Natural killer cell (primary cell): ENCODE measurements at regions not wholly inside any gene's neighbourhood (a gene's known extent, or its start where the extent isn't known, plus 50 kb on each side); places are given as distances from the start of the nearest gene placed in this dataset.

Source experiments
- ATAC-seq, 3 donors: fragments of 150-1000 bp in 2 of 3; fragments of 200-7000 bp in 1 of 3; cut with Tn5 transposase; 1 replicate in 1 of 3; 2 replicates in 2 of 3; pipeline ENCODE4 v1.10.0; 2021; ENCODE audit warnings: mild to moderate bottlenecking in 2 of 3, moderate library complexity in 2 of 3
- DNase-seq, 2 donors: peaks; one replicate each; pipeline versions ENCODE4 v3.0.0 to v3.0.0-alpha.2; 2013 to 2021; ENCODE audit warnings: mixed read lengths in 1 of 2
- H3K27ac ChIP-seq: one replicate; pipeline ENCODE4 v1.5.1; 2013; ENCODE audit warnings: mild to moderate bottlenecking, low read length
- H3K27me3 ChIP-seq: one replicate; pipeline ENCODE4 v1.6.1; 2013; ENCODE audit warnings: low read length; ENCODE audit not compliant: control insufficient read depth, insufficient read depth
- H3K36me3 ChIP-seq: one replicate; pipeline ENCODE4 v1.6.1; 2013; ENCODE audit warnings: low read length; ENCODE audit not compliant: control insufficient read depth, insufficient read depth
- H3K4me1 ChIP-seq: one replicate; pipeline ENCODE4 v1.6.1; 2013; ENCODE audit warnings: low read length; ENCODE audit not compliant: control insufficient read depth, insufficient read depth
- H3K4me3 ChIP-seq: one replicate; pipeline ENCODE4 v1.5.1; 2013; ENCODE audit warnings: low read length
- H3K9me3 ChIP-seq: one replicate; pipeline ENCODE4 v1.6.1; 2013; ENCODE audit warnings: low read length; ENCODE audit not compliant: control insufficient read depth, insufficient read depth
- H3K27ac Mint-ChIP-seq, 2 donors: one replicate each; pipeline ENCODE4 v1.8.0; 2022; ENCODE audit warnings: mild to moderate bottlenecking in 2 of 2, mixed read lengths in 2 of 2, moderate library complexity in 1 of 2
- H3K27me3 Mint-ChIP-seq, 2 donors: one replicate each; pipeline ENCODE4 v1.8.0; 2022; ENCODE audit warnings: low read depth in 2 of 2, mixed read lengths in 2 of 2
- H3K36me3 Mint-ChIP-seq: one replicate; pipeline ENCODE4 v1.8.0; 2022; ENCODE audit warnings: mixed read lengths
- H3K4me1 Mint-ChIP-seq, 2 donors: one replicate each; pipeline ENCODE4 v1.8.0; 2022; ENCODE audit warnings: mixed read lengths in 2 of 2
- H3K4me3 Mint-ChIP-seq: one replicate; pipeline ENCODE4 v1.8.0; 2022; ENCODE audit warnings: mild to moderate bottlenecking, moderate library complexity, mixed read lengths
- H3K9me3 Mint-ChIP-seq, 2 donors: one replicate each; pipeline ENCODE4 v1.8.0; 2022; ENCODE audit warnings: mixed read lengths in 2 of 2
- CTCF ChIP-seq: fragments of 200-600 bp; IDR thresholded peaks from one replicate; pipeline ENCODE4 v1.8.0; 2022; ENCODE audit warnings: antibody characterized with exemption
- WGBS: methylation state at CpG from one replicate; pipeline ENCODE4 v1.1.7; 2013; ENCODE audit warnings: missing lambda C conversion rate; ENCODE audit not compliant: insufficient coverage; 5-methylcytosine and 5-hydroxymethylcytosine counted together
- intact Hi-C: fragments of 100-400 bp; cut with micrococcal nuclease; formaldehyde crosslinking; loops from one replicate; pipeline ENCODE4 v1.14.2; 2022

GRCh38 chr16:5571446-5571845 lies 473.9 kb upstream of the EEF2KMT start:
- no peak for TF ChIP-seq CTCF
- no peak overlapping the region for H3K4me3 ChIP-seq
- H3K27ac Mint-ChIP-seq = no peak overlapping the region
- no peaks in the 10 kb centered on the region for H3K4me1 Mint-ChIP-seq
- H3K27me3 Mint-ChIP-seq = peaks cover 0 to 3% of the 10 kb centered on the region in 2 donors
- H3K9me3 ChIP-seq = no peaks in the 10 kb centered on the region
- DNase-seq (no peak), ATAC-seq (no peak)
- no peaks in the 10 kb centered on the region for H3K27me3 ChIP-seq
- no peak overlapping the region for H3K27ac ChIP-seq
- no peaks in the 10 kb centered on the region for H3K36me3 Mint-ChIP-seq
- 85% methylated on average over 8 of the region's 8 CpGs for WGBS
- no peaks in the 10 kb centered on the region for H3K4me1 ChIP-seq
- no peak overlapping the region for H3K4me3 Mint-ChIP-seq
- H3K9me3 Mint-ChIP-seq = peaks cover 0 to 2% of the 10 kb centered on the region in 2 donors
- no peaks in the 10 kb centered on the region for H3K36me3 ChIP-seq
- intact Hi-C loops = no loop called here

GRCh38 chr16:5561800-5562199 lies 464.2 kb upstream of the EEF2KMT start:
- intact Hi-C loops = no loop called here
- H3K36me3 Mint-ChIP-seq = peaks cover 8% of the 10 kb centered on the region
- Histone ChIP-seq H3K27me3 (no peaks in the 10 kb centered on the region), H3K4me1 (no peaks in the 10 kb centered on the region), H3K9me3 (no peaks in the 10 kb centered on the region), H3K4me3 (no peak overlapping the region), H3K36me3 (no peaks in the 10 kb centered on the region), H3K27ac (no peak overlapping the region)
- H3K4me3 Mint-ChIP-seq = no peak overlapping the region
- DNase-seq (no peak), ATAC-seq (no peak)
- 82% methylated on average over 6 of the region's 6 CpGs for WGBS
- H3K27ac Mint-ChIP-seq = no peak overlapping the region
- no peaks in the 10 kb centered on the region for H3K27me3 Mint-ChIP-seq
- peaks cover 0 to 9% of the 10 kb centered on the region in 2 donors for H3K4me1 Mint-ChIP-seq
- H3K9me3 Mint-ChIP-seq = peaks cover 8 to 12% of the 10 kb centered on the region in 2 donors
- TF ChIP-seq CTCF = no peak

- H3K27me3 Mint-ChIP-seq = no peaks in the 10 kb centered on the region
- no CpG with 5 or more reads among the region's 2 CpGs for WGBS
Measured at GRCh38 chr16:5560084-5560483, 462.5 kb upstream of the EEF2KMT start.

More at GRCh38 chr16:5560084-5560483, 462.5 kb upstream of the EEF2KMT start:
- Histone ChIP-seq H3K36me3 (no peaks in the 10 kb centered on the region), H3K27ac (no peak overlapping the region), H3K9me3 (no peaks in the 10 kb centered on the region), H3K4me3 (no peak overlapping the region), H3K27me3 (no peaks in the 10 kb centered on the region), H3K4me1 (no peaks in the 10 kb centered on the region)
- H3K9me3 Mint-ChIP-seq = peaks cover 8 to 12% of the 10 kb centered on the region in 2 donors
- TF ChIP-seq CTCF = no peak
- peaks cover 8% of the 10 kb centered on the region for H3K36me3 Mint-ChIP-seq
- H3K4me1 Mint-ChIP-seq = peaks cover 0 to 9% of the 10 kb centered on the region in 2 donors
- H3K4me3 Mint-ChIP-seq = no peak overlapping the region
- ATAC-seq (no peak), DNase-seq (no peak)
- intact Hi-C loops = no loop called here
- H3K27ac Mint-ChIP-seq = no peak overlapping the region
